K562 (cell line): ENCODE measurements at regions not wholly inside any gene's neighbourhood (a gene's known extent, or its start where the extent isn't known, plus 50 kb on each side); places are given as distances from the start of the nearest gene placed in this dataset.

ENCODE experiments used
- ATAC-seq: fragments of 200-7000 bp; cut with Tn5 transposase; 3 replicates; pipeline ENCODE4 v1.9.1; 2020; ENCODE audit warnings: moderate library complexity
- BruUV-seq: library from RNA; stranded (reverse); fragments of 400-500 nt; replicated peaks from 2 replicates; lab custom pipeline; 2021; lab: Mats Ljungman, UMichigan
- CTCF ChIA-PET: fragments of 300-600 bp; formaldehyde crosslinking; extraction: SDS; loops from one replicate; lab custom pipeline; 2021; ENCODE audit warnings: low intra/inter-chr PET ratio; lab: Yijun Ruan, JAX
- POLR2A ChIA-PET: fragments of 300-600, 350-650 bp; sonication (Branson Sonifier 250); formaldehyde crosslinking; extraction: SDS; loops from one replicate; lab custom pipeline; 2021; ENCODE audit warnings: antibody characterized with exemption, inconsistent platforms; lab: Yijun Ruan, JAX
- DNase-seq, 4 experiments: peaks; one replicate each; pipeline versions ENCODE4 v3.0.0 to v3.0.0-alpha.2; 2011 to 2018; ENCODE audit warnings: low spot score in 3 of 4, mixed read lengths in 3 of 4; ENCODE audit errors: extremely low read depth in 1 of 4
- FAIRE-seq: peaks from 2 replicates; lab custom pipeline; 2011; peaks lifted over from hg19 to GRCh38; lab: Jason Lieb, UNC
- H2AFZ ChIP-seq: 2 replicates; pipeline ENCODE4 v1.6.0; 2011; ENCODE audit warnings: low read depth, low read length, control low read depth, inconsistent platforms
- H3K27ac ChIP-seq: fragments of 200-600 bp; 3 replicates; pipeline ENCODE4 v1.8.0; 2011; ENCODE audit warnings: low read depth, mild to moderate bottlenecking, control low read depth, inconsistent platforms, low read length, moderate library complexity, mixed read lengths; ENCODE audit errors: extremely low read depth
- H3K27me3 ChIP-seq, 2 experiments: fragments of 300-600 bp in 1 of 2; 2 replicates in 1 of 2; 3 replicates in 1 of 2; pipeline versions ENCODE4 v1.6.0 to v1.8.0; 2011; ENCODE audit warnings: inconsistent platforms in 2 of 2, low read length in 2 of 2, mild to moderate bottlenecking in 1 of 2, mixed read lengths in 1 of 2, moderate library complexity in 1 of 2; ENCODE audit not compliant: control insufficient read depth in 2 of 2, insufficient read depth in 2 of 2
- H3K36me3 ChIP-seq: fragments of 300-600 bp; 3 replicates; pipeline ENCODE4 v1.8.0; 2011; ENCODE audit warnings: mild to moderate bottlenecking, low read length, inconsistent platforms; ENCODE audit not compliant: control insufficient read depth, insufficient read depth
- H3K4me1 ChIP-seq, 2 experiments: fragments of 200-600 bp in 1 of 2; replicated peaks in 1 of 2; 2 replicates in 1 of 2; 3 replicates in 1 of 2; pipeline versions ENCODE4 v1.5.1 to v1.8.0; 2011; ENCODE audit warnings: inconsistent platforms in 2 of 2, low read length in 2 of 2, mild to moderate bottlenecking in 1 of 2, mixed read lengths in 1 of 2, moderate library complexity in 1 of 2; ENCODE audit not compliant: control insufficient read depth in 2 of 2, insufficient read depth in 2 of 2
- H3K4me2 ChIP-seq: 2 replicates; pipeline ENCODE4 v1.6.1; 2011; ENCODE audit warnings: low read length, control low read depth, inconsistent platforms, mixed read lengths; ENCODE audit not compliant: insufficient read depth
- H3K4me3 ChIP-seq: fragments of 200-600 bp; sonication (generic), shearing (Covaris generic); 2 replicates; pipeline ENCODE4 v1.5.1; 2016; ENCODE audit warnings: control low read depth, inconsistent platforms
- H3K79me2 ChIP-seq: fragments of 200-600 bp; 3 replicates; pipeline ENCODE4 v1.8.0; 2011; ENCODE audit warnings: low read length, inconsistent platforms; ENCODE audit not compliant: control insufficient read depth, insufficient read depth
- H3K9ac ChIP-seq, 2 experiments: 2 replicates each; pipeline versions ENCODE4 v1.6.0 to v1.6.1; 2011; ENCODE audit warnings: low read depth in 2 of 2, low read length in 2 of 2, control low read depth in 1 of 2, inconsistent platforms in 1 of 2, mild to moderate bottlenecking in 1 of 2, mixed read lengths in 1 of 2; ENCODE audit not compliant: insufficient read depth in 1 of 2
- H3K9me1 ChIP-seq: one replicate; pipeline ENCODE4 v1.6.0; 2011; ENCODE audit warnings: inconsistent platforms, mild to moderate bottlenecking, low read length, moderate library complexity; ENCODE audit not compliant: control insufficient read depth, insufficient read depth
- H3K9me3 ChIP-seq: replicated peaks from 2 replicates; pipeline ENCODE4 v1.5.1; 2011; ENCODE audit warnings: low read depth, low read length, inconsistent platforms; ENCODE audit not compliant: control insufficient read depth, insufficient read depth
- H4K20me1 ChIP-seq: replicated peaks from 2 replicates; pipeline ENCODE4 v1.6.1; 2011; ENCODE audit warnings: low read length, inconsistent platforms, mixed read lengths; ENCODE audit not compliant: control insufficient read depth, insufficient read depth
- C11orf30 ChIP-seq: fragments of 450-650 bp; IDR thresholded peaks from 2 replicates; pipeline ENCODE4 v1.6.1; 2016; ENCODE audit warnings: low read depth, mild to moderate bottlenecking
- CHCHD3 ChIP-seq: fragments of 250-450 bp; sonication (Bioruptor Pico); IDR thresholded peaks from 2 replicates; pipeline ENCODE4 v2.1.2; 2022; ENCODE audit warnings: mild to moderate bottlenecking
- HOXB6 ChIP-seq: fragments of 250-450 bp; sonication (Bioruptor Pico); IDR thresholded peaks from 2 replicates; pipeline ENCODE4 v1.5.1; 2022; ENCODE audit warnings: mild to moderate bottlenecking, borderline replicate concordance
- KLF13 ChIP-seq: fragments of 450-650 bp; IDR thresholded peaks from 2 replicates; pipeline ENCODE4 v1.6.1; 2016; ENCODE audit warnings: missing genetic modification characterization, low read depth, mild to moderate bottlenecking, missing compliant biosample characterization, moderate library complexity, borderline replicate concordance
- MCM7 ChIP-seq, 2 experiments: fragments of 450-650 bp; IDR thresholded peaks; 2 replicates each; pipeline ENCODE4 v1.6.1; 2016 to 2018
- OTX1 ChIP-seq: fragments of 450-650 bp; formaldehyde crosslinking; IDR thresholded peaks from 2 replicates; pipeline ENCODE4 v1.4.0; 2022; ENCODE audit warnings: mild to moderate bottlenecking
- POLR2H ChIP-seq: IDR thresholded peaks from 2 replicates; pipeline ENCODE4 v1.6.1; 2016; ENCODE audit warnings: missing genetic modification characterization, low read depth, mild to moderate bottlenecking, control low read depth, missing compliant biosample characterization, moderate library complexity
- RFX5 ChIP-seq: IDR thresholded peaks from 2 replicates; pipeline ENCODE4 v1.6.1; 2011; ENCODE audit warnings: low read depth, mild to moderate bottlenecking, improper control_type of control experiment, low read length
- RNF2 ChIP-seq: sonication (generic); IDR thresholded peaks from 2 replicates; pipeline ENCODE4 v1.6.1; 2016
- SIN3B ChIP-seq: fragments of 450-650 bp; IDR thresholded peaks from 2 replicates; pipeline ENCODE4 v1.6.1; 2017; ENCODE audit warnings: low read depth, mild to moderate bottlenecking, moderate library complexity
- ZC3H11A ChIP-seq: IDR thresholded peaks from 2 replicates; pipeline ENCODE4 v1.6.1; 2012; ENCODE audit warnings: low read depth, low read length, improper control_type of control experiment
- ZNF134 ChIP-seq: fragments of 250-450 bp; sonication (Bioruptor Pico); conservative IDR thresholded peaks from 2 replicates; pipeline ENCODE4 v1.4.0; 2020
- ZNF57 ChIP-seq: fragments of 450-650 bp; formaldehyde crosslinking; IDR thresholded peaks from 2 replicates; pipeline ENCODE4 v1.4.0; 2020; ENCODE audit warnings: mild to moderate bottlenecking, moderate library complexity
- ZNF707 ChIP-seq: fragments of 250-450 bp; sonication (Bioruptor Pico); conservative IDR thresholded peaks from 2 replicates; pipeline ENCODE4 v1.8.0; 2022; ENCODE audit warnings: inconsistent platforms, mild to moderate bottlenecking, moderate library complexity
- in situ Hi-C: fragments of 300-500 bp; cut with MboI; formaldehyde crosslinking; loops from 4 replicates; pipeline ENCODE4 v1.15.0; 2018; ENCODE audit warnings: inconsistent platforms, mixed read lengths
- intact Hi-C: fragments of 100-400 bp; cut with micrococcal nuclease; formaldehyde crosslinking; loops from 2 replicates; pipeline ENCODE4 v1.14.2; 2022
- TF ChIP-seq, protein P1 (sequence below): fragments of 250-450 bp; sonication (Bioruptor Pico); IDR thresholded peaks from 2 replicates; pipeline ENCODE4 v1.4.0; 2020; ENCODE audit warnings: borderline replicate concordance
- TF ChIP-seq, protein P2 (sequence below): fragments of 200-800 bp; sonication (Bioruptor generic); IDR thresholded peaks from 2 replicates; pipeline ENCODE4 v1.6.1; 2017; ENCODE audit warnings: missing genetic modification characterization, missing compliant biosample characterization
- TF ChIP-seq, protein P3 (sequence below), 2 experiments: fragments of 450-650 bp; IDR thresholded peaks; 2 replicates each; pipeline ENCODE4 v1.6.1; 2016
- TF ChIP-seq, protein P4 (sequence below): fragments of 250-450 bp; sonication (Bioruptor Pico); IDR thresholded peaks from 2 replicates; pipeline ENCODE4 v1.8.0; 2022; ENCODE audit warnings: moderate library complexity, mild to moderate bottlenecking, inconsistent platforms

DNA sequence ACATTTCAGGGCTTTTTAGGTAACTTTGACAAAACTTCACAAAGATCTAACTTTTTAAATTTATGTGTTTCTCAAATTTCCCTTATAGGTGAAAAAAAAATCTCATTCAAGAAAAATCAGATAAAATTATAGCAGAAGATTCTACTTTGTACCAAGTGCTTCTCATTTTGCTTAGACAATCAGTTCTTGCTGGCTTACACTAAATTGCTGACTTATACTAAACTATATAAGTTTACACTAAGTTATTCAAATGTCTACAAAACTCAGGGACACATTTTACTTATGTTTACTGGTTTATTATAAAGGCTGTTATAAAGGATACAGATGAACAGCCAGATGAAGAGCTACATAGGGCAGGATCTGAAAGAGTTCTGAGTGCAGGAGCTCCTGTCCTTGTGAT, 195.1 kb downstream of the ZPLD1 start:
- H3K79me2 ChIP-seq = no peaks in the 10 kb centered on the region
- H3K9ac ChIP-seq = no peak overlapping the region
- no peak for DNase-seq
- in situ Hi-C loops (no loop called here), intact Hi-C loops (no loop called here)
- no peak overlapping the region for H3K27ac ChIP-seq
- H2AFZ ChIP-seq = no peak overlapping the region
- H3K4me1 ChIP-seq = no peaks in the 10 kb centered on the region
- POLR2A ChIA-PET = no interaction called here
- no peak for TF ChIP-seq ZC3H11A
- TF ChIP-seq, protein P1, sequence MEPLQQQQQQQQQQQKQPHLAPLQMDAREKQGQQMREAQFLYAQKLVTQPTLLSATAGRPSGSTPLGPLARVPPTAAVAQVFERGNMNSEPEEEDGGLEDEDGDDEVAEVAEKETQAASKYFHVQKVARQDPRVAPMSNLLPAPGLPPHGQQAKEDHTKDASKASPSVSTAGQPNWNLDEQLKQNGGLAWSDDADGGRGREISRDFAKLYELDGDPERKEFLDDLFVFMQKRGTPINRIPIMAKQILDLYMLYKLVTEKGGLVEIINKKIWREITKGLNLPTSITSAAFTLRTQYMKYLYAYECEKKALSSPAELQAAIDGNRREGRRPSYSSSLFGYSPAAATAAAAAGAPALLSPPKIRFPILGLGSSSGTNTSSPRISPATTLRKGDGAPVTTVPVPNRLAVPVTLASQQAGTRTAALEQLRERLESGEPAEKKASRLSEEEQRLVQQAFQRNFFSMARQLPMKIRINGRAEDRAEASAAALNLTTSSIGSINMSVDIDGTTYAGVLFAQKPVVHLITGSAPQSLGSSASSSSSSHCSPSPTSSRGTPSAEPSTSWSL (CRISPR knock-in tag) = no peak
- TF ChIP-seq, protein P2, sequence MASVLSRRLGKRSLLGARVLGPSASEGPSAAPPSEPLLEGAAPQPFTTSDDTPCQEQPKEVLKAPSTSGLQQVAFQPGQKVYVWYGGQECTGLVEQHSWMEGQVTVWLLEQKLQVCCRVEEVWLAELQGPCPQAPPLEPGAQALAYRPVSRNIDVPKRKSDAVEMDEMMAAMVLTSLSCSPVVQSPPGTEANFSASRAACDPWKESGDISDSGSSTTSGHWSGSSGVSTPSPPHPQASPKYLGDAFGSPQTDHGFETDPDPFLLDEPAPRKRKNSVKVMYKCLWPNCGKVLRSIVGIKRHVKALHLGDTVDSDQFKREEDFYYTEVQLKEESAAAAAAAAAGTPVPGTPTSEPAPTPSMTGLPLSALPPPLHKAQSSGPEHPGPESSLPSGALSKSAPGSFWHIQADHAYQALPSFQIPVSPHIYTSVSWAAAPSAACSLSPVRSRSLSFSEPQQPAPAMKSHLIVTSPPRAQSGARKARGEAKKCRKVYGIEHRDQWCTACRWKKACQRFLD (CRISPR knock-in tag) = no peak
- TF ChIP-seq ZNF134 (CRISPR knock-in tag) = no peak
- no peak for TF ChIP-seq RFX5
- no peak for TF ChIP-seq POLR2H (tag)
- no peak for TF ChIP-seq ZNF57 (CRISPR knock-in tag)
- no peak for TF ChIP-seq HOXB6 (CRISPR knock-in tag)
- no peak for TF ChIP-seq SIN3B
- TF ChIP-seq ZNF707 (CRISPR knock-in tag) = no peak
- TF ChIP-seq KLF13 (tag) = no peak
- no peak for TF ChIP-seq MCM7 (IDR thresholded peaks at IDR 0.05)
- no peak for TF ChIP-seq RNF2
- no peak for TF ChIP-seq CHCHD3
- no peak for TF ChIP-seq C11orf30
- TF ChIP-seq OTX1 (CRISPR knock-in tag) = no peak
- TF ChIP-seq, protein P3, sequence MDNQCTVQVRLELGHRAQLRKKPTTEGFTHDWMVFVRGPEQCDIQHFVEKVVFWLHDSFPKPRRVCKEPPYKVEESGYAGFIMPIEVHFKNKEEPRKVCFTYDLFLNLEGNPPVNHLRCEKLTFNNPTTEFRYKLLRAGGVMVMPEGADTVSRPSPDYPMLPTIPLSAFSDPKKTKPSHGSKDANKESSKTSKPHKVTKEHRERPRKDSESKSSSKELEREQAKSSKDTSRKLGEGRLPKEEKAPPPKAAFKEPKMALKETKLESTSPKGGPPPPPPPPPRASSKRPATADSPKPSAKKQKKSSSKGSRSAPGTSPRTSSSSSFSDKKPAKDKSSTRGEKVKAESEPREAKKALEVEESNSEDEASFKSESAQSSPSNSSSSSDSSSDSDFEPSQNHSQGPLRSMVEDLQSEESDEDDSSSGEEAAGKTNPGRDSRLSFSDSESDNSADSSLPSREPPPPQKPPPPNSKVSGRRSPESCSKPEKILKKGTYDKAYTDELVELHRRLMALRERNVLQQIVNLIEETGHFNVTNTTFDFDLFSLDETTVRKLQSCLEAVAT (IDR thresholded peaks at IDR 0.05) = no peak
- TF ChIP-seq, protein P4, sequence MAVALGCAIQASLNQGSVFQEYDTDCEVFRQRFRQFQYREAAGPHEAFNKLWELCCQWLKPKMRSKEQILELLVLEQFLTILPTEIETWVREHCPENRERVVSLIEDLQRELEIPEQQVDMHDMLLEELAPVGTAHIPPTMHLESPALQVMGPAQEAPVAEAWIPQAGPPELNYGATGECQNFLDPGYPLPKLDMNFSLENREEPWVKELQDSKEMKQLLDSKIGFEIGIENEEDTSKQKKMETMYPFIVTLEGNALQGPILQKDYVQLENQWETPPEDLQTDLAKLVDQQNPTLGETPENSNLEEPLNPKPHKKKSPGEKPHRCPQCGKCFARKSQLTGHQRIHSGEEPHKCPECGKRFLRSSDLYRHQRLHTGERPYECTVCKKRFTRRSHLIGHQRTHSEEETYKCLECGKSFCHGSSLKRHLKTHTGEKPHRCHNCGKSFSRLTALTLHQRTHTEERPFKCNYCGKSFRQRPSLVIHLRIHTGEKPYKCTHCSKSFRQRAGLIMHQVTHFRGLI (CRISPR knock-in tag) = no peak
- TF ChIP-seq, all 486 proteins: peak for 0
- Histone ChIP-seq H3K36me3 (no peaks in the 10 kb centered on the region), H3K4me3 (no peak overlapping the region), H3K27me3 (no peaks in the 10 kb centered on the region), H3K9me1 (no peaks in the 10 kb centered on the region), H3K4me2 (no peak overlapping the region), H3K9me3 (no peaks in the 10 kb centered on the region), H4K20me1 (no peaks in the 10 kb centered on the region)
- ATAC-seq (no peak), FAIRE-seq (no peak)
- no TSS peak for BruUV-seq
- CTCF ChIA-PET = no interaction called here
